K562 (cell line): ENCODE measurements at regions not wholly inside any gene's neighbourhood (a gene's known extent, or its start where the extent isn't known, plus 50 kb on each side); places are given as distances from the start of the nearest gene placed in this dataset.

Experiments
- NCOA2 ChIP-seq, 2 experiments: fragments of 450-650 bp; IDR thresholded peaks; 2 replicates each; pipeline ENCODE4 v1.6.1; 2018; ENCODE audit warnings: mild to moderate bottlenecking in 2 of 2, moderate library complexity in 1 of 2; ENCODE audit not compliant: partially characterized antibody in 2 of 2
- UBTF ChIP-seq, 2 experiments: IDR thresholded peaks; 2 replicates each; pipeline ENCODE4 v1.6.1; 2012; ENCODE audit warnings: improper control_type of control experiment in 2 of 2, low read depth in 2 of 2, low read length in 2 of 2, borderline replicate concordance in 1 of 2
- ZNF263 ChIP-seq: sonication (generic); formaldehyde crosslinking; IDR thresholded peaks from 2 replicates; pipeline ENCODE4 v1.8.0; 2022; ENCODE audit warnings: mild to moderate bottlenecking, missing genetic modification reagents, borderline replicate concordance

DNA sequence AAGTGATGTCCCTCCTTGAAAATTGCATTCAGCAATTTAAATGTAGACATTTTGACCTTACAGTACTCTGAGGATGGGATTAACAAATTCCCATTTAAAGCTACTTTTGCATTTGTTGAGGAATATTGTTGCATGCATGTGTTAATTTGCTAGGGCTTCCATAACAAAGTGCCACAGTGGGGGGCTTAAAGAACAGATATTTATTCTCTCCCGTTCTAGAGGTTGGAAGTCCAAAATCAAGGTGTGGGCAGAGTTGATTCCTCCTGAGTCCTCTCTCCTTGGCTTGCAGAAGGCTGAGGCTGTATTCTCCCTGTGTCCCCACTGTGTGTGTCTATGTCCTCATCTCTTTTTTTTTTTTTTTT lies 51.8 kb upstream of the CDK20 start:
- TF ChIP-seq UBTF (IDR thresholded peaks at IDR 0.05; ENCODE audit: borderline replicate concordance in 1 of 2, low read depth in 2 of 2, low read length in 2 of 2) (no peak), ZNF263 (CRISPR knock-in tag) (no peak), NCOA2 (IDR thresholded peaks at IDR 0.05; ENCODE audit: partially characterized antibody in 2 of 2) (no peak)
